Endodermal cell (in vitro differentiated cells): ENCODE measurements at regions not wholly inside any gene's neighbourhood (a gene's known extent, or its start where the extent isn't known, plus 50 kb on each side); places are given as distances from the start of the nearest gene placed in this dataset.

Source experiments
- DNase-seq: peaks from one replicate; pipeline ENCODE4 v3.0.0-alpha.2; 2017
- H3K27ac ChIP-seq: 2 replicates; pipeline ENCODE4 v1.5.1; 2013; ENCODE audit warnings: mild to moderate bottlenecking, low read depth, low read length, moderate library complexity
- H3K27me3 ChIP-seq: 2 replicates; pipeline ENCODE4 v1.6.1; 2013; ENCODE audit warnings: mild to moderate bottlenecking, low read length, moderate library complexity; ENCODE audit not compliant: insufficient read depth, control insufficient read depth, poor library complexity, severe bottlenecking
- H3K36me3 ChIP-seq: 2 replicates; pipeline ENCODE4 v1.7.0; 2013; ENCODE audit warnings: mild to moderate bottlenecking, low read length, moderate library complexity; ENCODE audit not compliant: control insufficient read depth, insufficient read depth
- H3K4me1 ChIP-seq: one replicate; pipeline ENCODE4 v1.7.0; 2013; ENCODE audit warnings: low read length; ENCODE audit not compliant: control insufficient read depth, insufficient read depth
- H3K4me3 ChIP-seq: 2 replicates; pipeline ENCODE4 v1.5.1; 2013; ENCODE audit warnings: mild to moderate bottlenecking, low read length, moderate library complexity
- H3K9ac ChIP-seq: 2 replicates; pipeline ENCODE4 v1.6.1; 2013; ENCODE audit warnings: mild to moderate bottlenecking, low read length, moderate library complexity; ENCODE audit not compliant: poor library complexity, severe bottlenecking; ENCODE audit errors: extremely low read depth
- H3K9me3 ChIP-seq: 2 replicates; pipeline ENCODE4 v1.6.1; 2013; ENCODE audit warnings: mild to moderate bottlenecking, low read length, moderate library complexity; ENCODE audit not compliant: control insufficient read depth
- H3K27ac Mint-ChIP-seq: 2 replicates; pipeline ENCODE4 v1.8.0; 2020; ENCODE audit warnings: mixed read lengths
- H3K27me3 Mint-ChIP-seq: 2 replicates; pipeline ENCODE4 v1.8.0; 2021; ENCODE audit warnings: mild to moderate bottlenecking, mixed read lengths; ENCODE audit not compliant: insufficient read depth
- H3K36me3 Mint-ChIP-seq: 2 replicates; pipeline ENCODE4 v1.8.0; 2020; ENCODE audit warnings: low read depth, mixed read lengths
- H3K4me1 Mint-ChIP-seq: 2 replicates; pipeline ENCODE4 v1.8.0; 2020; ENCODE audit warnings: mixed read lengths
- H3K4me3 Mint-ChIP-seq: 2 replicates; pipeline ENCODE4 v1.8.0; 2020; ENCODE audit warnings: mild to moderate bottlenecking, moderate library complexity, mixed read lengths
- H3K9me3 Mint-ChIP-seq: 2 replicates; pipeline ENCODE4 v1.8.0; 2020; ENCODE audit warnings: mild to moderate bottlenecking, mixed read lengths
- CTCF ChIP-seq: fragments of 200-600 bp; sonication (generic); conservative IDR thresholded peaks from 2 replicates; pipeline ENCODE4 v1.5.0; 2021; ENCODE audit warnings: antibody characterized with exemption, mild to moderate bottlenecking
- WGBS, 2 experiments: methylation state at CpG; one replicate each; pipeline versions ENCODE4 v1.1.5 to v1.1.7; 2013; ENCODE audit warnings: missing lambda C conversion rate in 2 of 2, mixed read lengths in 1 of 2; ENCODE audit not compliant: insufficient coverage in 1 of 2, insufficient read length in 1 of 2; 5-methylcytosine and 5-hydroxymethylcytosine counted together

- no peak overlapping the region for H3K9ac ChIP-seq
- Mint-ChIP-seq H3K4me3 (no peak overlapping the region), H3K36me3 (no peaks in the 10 kb centered on the region), H3K27ac (no peak overlapping the region), H3K27me3 (peaks cover 9% of the 10 kb centered on the region), H3K4me1 (peaks cover 2% of the 10 kb centered on the region), H3K9me3 (no peaks in the 10 kb centered on the region)
- H3K27ac ChIP-seq = no peak overlapping the region
- H3K4me3 ChIP-seq = no peak overlapping the region
- no peaks in the 10 kb centered on the region for H3K9me3 ChIP-seq
- TF ChIP-seq CTCF = no peak
- H3K36me3 ChIP-seq = no peaks in the 10 kb centered on the region
- no peaks in the 10 kb centered on the region for H3K27me3 ChIP-seq
- peaks cover 2% of the 10 kb centered on the region for H3K4me1 ChIP-seq
- no peak for DNase-seq
- WGBS, 2 experiments = 89 to 92% methylated on average over 4 of the region's 4 CpGs
These were observed 194.0 kb upstream of the TUT7 start for GRCh38 chr9:86548220-86548619.

GRCh38 chr9:86547571-86547970, 193.4 kb upstream of the TUT7 start:
- H3K4me1 ChIP-seq = peaks cover 2% of the 10 kb centered on the region
- no peak overlapping the region for H3K9ac ChIP-seq
- Mint-ChIP-seq H3K36me3 (no peaks in the 10 kb centered on the region), H3K27ac (no peak overlapping the region), H3K27me3 (peaks cover 9% of the 10 kb centered on the region), H3K4me3 (no peak overlapping the region), H3K9me3 (no peaks in the 10 kb centered on the region), H3K4me1 (peaks cover 2% of the 10 kb centered on the region)
- no peak for DNase-seq
- no peak overlapping the region for H3K27ac ChIP-seq
- no peak for TF ChIP-seq CTCF
- no peaks in the 10 kb centered on the region for H3K9me3 ChIP-seq
- H3K27me3 ChIP-seq = no peaks in the 10 kb centered on the region
- no peak overlapping the region for H3K4me3 ChIP-seq
- no peaks in the 10 kb centered on the region for H3K36me3 ChIP-seq

GRCh38 chr9:86546712-86547111, 192.5 kb upstream of the TUT7 start:
- Histone ChIP-seq H3K4me1 (peaks cover 2% of the 10 kb centered on the region), H3K27ac (no peak overlapping the region), H3K9me3 (no peaks in the 10 kb centered on the region), H3K4me3 (no peak overlapping the region), H3K9ac (no peak overlapping the region), H3K27me3 (no peaks in the 10 kb centered on the region), H3K36me3 (no peaks in the 10 kb centered on the region)
- H3K4me3 Mint-ChIP-seq = no peak overlapping the region
- no peaks in the 10 kb centered on the region for H3K9me3 Mint-ChIP-seq
- TF ChIP-seq CTCF = no peak
- WGBS, 2 experiments = 92 to 95% methylated on average over 5 of the region's 5 CpGs
- H3K36me3 Mint-ChIP-seq = no peaks in the 10 kb centered on the region
- peaks cover 2% of the 10 kb centered on the region for H3K4me1 Mint-ChIP-seq
- H3K27me3 Mint-ChIP-seq = peaks cover 9% of the 10 kb centered on the region
- no peak overlapping the region for H3K27ac Mint-ChIP-seq
- DNase-seq = no peak
